ENCODE measurements at regions not wholly inside any gene's neighbourhood (a gene's known extent, or its start where the extent isn't known, plus 50 kb on each side); places are given as distances from the start of the nearest gene placed in this dataset.

GRCh38 chr1:163701783-163702374, 380.1 kb downstream of the NUF2 start:
- no peaks in the 10 kb centered on the region for H3K36me3 ChIP-seq (ENCODE audit: insufficient read depth, low read length)
- no peak for DNase-seq (ENCODE audit: low spot score)
- TF ChIP-seq, protein P1, sequence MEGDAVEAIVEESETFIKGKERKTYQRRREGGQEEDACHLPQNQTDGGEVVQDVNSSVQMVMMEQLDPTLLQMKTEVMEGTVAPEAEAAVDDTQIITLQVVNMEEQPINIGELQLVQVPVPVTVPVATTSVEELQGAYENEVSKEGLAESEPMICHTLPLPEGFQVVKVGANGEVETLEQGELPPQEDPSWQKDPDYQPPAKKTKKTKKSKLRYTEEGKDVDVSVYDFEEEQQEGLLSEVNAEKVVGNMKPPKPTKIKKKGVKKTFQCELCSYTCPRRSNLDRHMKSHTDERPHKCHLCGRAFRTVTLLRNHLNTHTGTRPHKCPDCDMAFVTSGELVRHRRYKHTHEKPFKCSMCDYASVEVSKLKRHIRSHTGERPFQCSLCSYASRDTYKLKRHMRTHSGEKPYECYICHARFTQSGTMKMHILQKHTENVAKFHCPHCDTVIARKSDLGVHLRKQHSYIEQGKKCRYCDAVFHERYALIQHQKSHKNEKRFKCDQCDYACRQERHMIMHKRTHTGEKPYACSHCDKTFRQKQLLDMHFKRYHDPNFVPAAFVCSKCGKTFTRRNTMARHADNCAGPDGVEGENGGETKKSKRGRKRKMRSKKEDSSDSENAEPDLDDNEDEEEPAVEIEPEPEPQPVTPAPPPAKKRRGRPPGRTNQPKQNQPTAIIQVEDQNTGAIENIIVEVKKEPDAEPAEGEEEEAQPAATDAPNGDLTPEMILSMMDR (conservative IDR thresholded peaks at IDR 0.05; ENCODE audit: low read length): 0 out of 2 replicates have a peak, but pooled peaks have one; percentile 24
- no peak for TF ChIP-seq EZH2phosphoT487 (IDR thresholded peaks at IDR 0.05; ENCODE audit: borderline replicate concordance, low read depth, low read length)
- H3K9me2 ChIP-seq (ENCODE audit: insufficient read depth, low read length): no peaks in the 10 kb centered on the region
- H2AFZ ChIP-seq (ENCODE audit: low read length): no peak overlapping the region
- POLR2A ChIA-PET: no interaction called here
- H3K27ac ChIP-seq (ENCODE audit: low read depth, low read length, poor library complexity, severe bottlenecking): no peak overlapping the region
- H3K4me2 ChIP-seq (ENCODE audit: low read length): no peak overlapping the region
- H3K4me1 ChIP-seq (ENCODE audit: insufficient read depth, low read length, poor library complexity, severe bottlenecking): no peaks in the 10 kb centered on the region
- no peaks in the 10 kb centered on the region for H4K20me1 ChIP-seq (ENCODE audit: insufficient read depth, low read length)
- intact Hi-C loops (cut with micrococcal nuclease; ENCODE audit: unreplicated experiment): no loop called here
- H3K9me3 ChIP-seq (ENCODE audit: low read length): no peaks in the 10 kb centered on the region
- CTCF ChIA-PET (ENCODE audit: unreplicated experiment): no interaction called here
- BruUV-seq (replicated peaks): no TSS peak
- no peak overlapping the region for H3K4me3 ChIP-seq (ENCODE audit: low read depth, low read length, poor library complexity, severe bottlenecking)
- H3K79me2 ChIP-seq (ENCODE audit: insufficient read depth, low read depth, low read length): no peaks in the 10 kb centered on the region

DNA sequence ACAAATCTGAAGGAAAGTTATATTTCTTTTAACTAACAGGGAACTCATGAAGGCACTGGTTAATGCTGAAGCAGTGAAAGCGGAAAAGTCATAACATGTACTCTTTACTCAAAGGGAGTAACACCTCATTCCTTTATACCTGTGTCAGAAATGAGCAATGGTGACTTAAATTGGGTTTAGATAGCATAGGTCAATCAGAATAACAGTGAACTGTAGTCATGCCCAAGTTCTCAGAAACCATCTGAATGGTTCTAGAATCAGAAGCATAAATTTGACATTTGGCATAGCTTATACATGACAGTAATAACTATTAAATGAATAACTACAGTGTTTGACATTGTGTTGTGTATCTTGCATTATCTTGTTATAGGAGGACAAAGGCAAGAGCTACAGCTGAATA, 382.0 kb downstream of the NUF2 start:
- intact Hi-C loops (cut with micrococcal nuclease; ENCODE audit: unreplicated experiment): no loop called here
- POLR2A ChIA-PET: no interaction called here
- Histone ChIP-seq H3K9me2 (ENCODE audit: insufficient read depth, low read length) (no peaks in the 10 kb centered on the region), H3K4me1 (ENCODE audit: insufficient read depth, low read length, poor library complexity, severe bottlenecking) (no peaks in the 10 kb centered on the region), H4K20me1 (ENCODE audit: insufficient read depth, low read length) (no peaks in the 10 kb centered on the region), H3K27ac (ENCODE audit: low read depth, low read length, poor library complexity, severe bottlenecking) (no peak overlapping the region), H3K9me3 (ENCODE audit: low read length) (no peaks in the 10 kb centered on the region), H3K4me2 (ENCODE audit: low read length) (no peak overlapping the region), H2AFZ (ENCODE audit: low read length) (no peak overlapping the region), H3K36me3 (ENCODE audit: insufficient read depth, low read length) (no peaks in the 10 kb centered on the region), H3K4me3 (ENCODE audit: low read depth, low read length, poor library complexity, severe bottlenecking) (no peak overlapping the region), H3K79me2 (ENCODE audit: insufficient read depth, low read depth, low read length) (no peaks in the 10 kb centered on the region)
- no peak for DNase-seq (ENCODE audit: low spot score)
- TF ChIP-seq EZH2phosphoT487 (IDR thresholded peaks at IDR 0.05; ENCODE audit: borderline replicate concordance, low read depth, low read length): no peak
- TF ChIP-seq, protein P1 (conservative IDR thresholded peaks at IDR 0.05; ENCODE audit: low read length): no peak
- BruUV-seq (replicated peaks): no TSS peak
- CTCF ChIA-PET (ENCODE audit: unreplicated experiment): no interaction called here

DNA sequence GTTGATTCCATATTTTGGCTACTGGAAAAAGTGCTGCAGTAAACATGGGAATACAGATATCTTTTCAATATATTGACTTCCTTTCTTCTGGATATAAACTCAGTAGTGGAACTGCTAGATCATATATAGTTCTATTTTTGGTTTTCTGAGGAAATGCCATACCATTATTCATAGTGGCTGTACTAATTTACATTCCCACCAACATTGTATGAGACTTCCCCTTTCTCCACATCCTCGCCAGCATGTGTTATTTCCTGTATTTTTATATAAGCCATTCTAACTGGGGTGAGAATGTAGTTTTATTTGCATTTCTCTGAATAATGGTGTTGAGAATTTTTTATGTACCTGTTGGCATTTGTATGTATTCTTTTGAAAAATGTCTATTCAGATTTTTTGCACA, 385.2 kb downstream of the NUF2 start:
- CTCF ChIA-PET (ENCODE audit: unreplicated experiment): no interaction called here
- intact Hi-C loops (cut with micrococcal nuclease; ENCODE audit: unreplicated experiment): no loop called here
- BruUV-seq (replicated peaks): no TSS peak

More for the DNA sequence above, 385.2 kb downstream of the NUF2 start:
- no peaks in the 10 kb centered on the region for H4K20me1 ChIP-seq (ENCODE audit: insufficient read depth, low read length)
- POLR2A ChIA-PET: no interaction called here
- no peak overlapping the region for H2AFZ ChIP-seq (ENCODE audit: low read length)
- no peak for DNase-seq (ENCODE audit: low spot score)
- no peaks in the 10 kb centered on the region for H3K9me3 ChIP-seq (ENCODE audit: low read length)
- no peaks in the 10 kb centered on the region for H3K79me2 ChIP-seq (ENCODE audit: insufficient read depth, low read depth, low read length)
- H3K4me3 ChIP-seq (ENCODE audit: low read depth, low read length, poor library complexity, severe bottlenecking): no peak overlapping the region
- H3K4me2 ChIP-seq (ENCODE audit: low read length): no peak overlapping the region
- H3K36me3 ChIP-seq (ENCODE audit: insufficient read depth, low read length): no peaks in the 10 kb centered on the region
- H3K4me1 ChIP-seq (ENCODE audit: insufficient read depth, low read length, poor library complexity, severe bottlenecking): no peaks in the 10 kb centered on the region
- H3K9me2 ChIP-seq (ENCODE audit: insufficient read depth, low read length): no peaks in the 10 kb centered on the region
- H3K27ac ChIP-seq (ENCODE audit: low read depth, low read length, poor library complexity, severe bottlenecking): no peak overlapping the region
- TF ChIP-seq, protein P1 (conservative IDR thresholded peaks at IDR 0.05; ENCODE audit: low read length): no peak
- no peak for TF ChIP-seq EZH2phosphoT487 (IDR thresholded peaks at IDR 0.05; ENCODE audit: borderline replicate concordance, low read depth, low read length)
